Lung (tissue), 11 donors: ENCODE measurements at regions not wholly inside any gene's neighbourhood (a gene's known extent, or its start where the extent isn't known, plus 50 kb on each side); places are given as distances from the start of the nearest gene placed in this dataset.
"Not testable (repeated sequence)": the region's sequence is repeated elsewhere in the genome, so short reads cannot be mapped to it uniquely, and the experiment has no call there.

ENCODE experiments used
- ATAC-seq: fragments of 200-7000 bp; cut with Tn5 transposase; one replicate; pipeline ENCODE4 v1.9.1; 2020; ENCODE audit warnings: moderate number of reproducible peaks; ENCODE audit not compliant: insufficient read depth, low FRiP score
- DNase-seq, 3 donors: peaks; one replicate each; pipeline ENCODE4 v3.0.0-alpha.2; 2013 to 2017
- H3K27ac ChIP-seq, 2 donors: one replicate each; pipeline ENCODE4 v1.5.1; 2013; ENCODE audit warnings: mild to moderate bottlenecking in 2 of 2, moderate library complexity in 2 of 2, control low read depth in 1 of 2, inconsistent platforms in 1 of 2, low read depth in 1 of 2, low read length in 1 of 2
- H3K27me3 ChIP-seq, 3 donors: one replicate each; pipeline ENCODE4 v1.5.1; 2013; ENCODE audit warnings: low read length in 2 of 3; ENCODE audit not compliant: control insufficient read depth in 3 of 3, insufficient read depth in 3 of 3
- H3K36me3 ChIP-seq, 4 donors: one replicate each; pipeline ENCODE4 v1.5.1; 2013; ENCODE audit warnings: low read length in 4 of 4, mild to moderate bottlenecking in 1 of 4, moderate library complexity in 1 of 4; ENCODE audit not compliant: control insufficient read depth in 4 of 4, insufficient read depth in 4 of 4
- H3K4me1 ChIP-seq, 5 donors: one replicate each; pipeline ENCODE4 v1.5.1; 2013; ENCODE audit warnings: low read length in 5 of 5, mild to moderate bottlenecking in 2 of 5, moderate library complexity in 1 of 5; ENCODE audit not compliant: control insufficient read depth in 5 of 5, insufficient read depth in 5 of 5
- H3K4me3 ChIP-seq: one replicate; pipeline ENCODE4 v1.5.1; 2013; ENCODE audit warnings: mild to moderate bottlenecking, control low read depth, moderate library complexity
- H3K9ac ChIP-seq, 2 donors: one replicate each; pipeline ENCODE4 v1.5.1; 2013; ENCODE audit warnings: low read length in 2 of 2, control low read depth in 1 of 2; ENCODE audit not compliant: insufficient read depth in 1 of 2
- H3K9me3 ChIP-seq, 4 donors: one replicate each; pipeline ENCODE4 v1.5.1; 2013; ENCODE audit warnings: low read length in 3 of 4, mild to moderate bottlenecking in 1 of 4, moderate library complexity in 1 of 4; ENCODE audit not compliant: control insufficient read depth in 4 of 4, insufficient read depth in 3 of 4
- WGBS, 2 donors: extraction: QIAGEN DNeasy Blood & Tissue Kit; methylation state at CpG; one replicate each; pipeline ENCODE4 v1.1.7; 2013; 5-methylcytosine and 5-hydroxymethylcytosine counted together
- TF ChIP-seq, protein P1 (sequence below): IDR thresholded peaks from 2 replicates; pipeline ENCODE4 v1.5.1; 2012; ENCODE audit warnings: mild to moderate bottlenecking; ENCODE audit errors: control extremely low read depth, extremely low read depth
- donor health status: control.
- donor health status: control.
- donor health status: Bipolar disorder and iron deficiency.
- donor health status: healthy.
- donor health status: DM: yes; HTN: yes; CAD: no.

DNA sequence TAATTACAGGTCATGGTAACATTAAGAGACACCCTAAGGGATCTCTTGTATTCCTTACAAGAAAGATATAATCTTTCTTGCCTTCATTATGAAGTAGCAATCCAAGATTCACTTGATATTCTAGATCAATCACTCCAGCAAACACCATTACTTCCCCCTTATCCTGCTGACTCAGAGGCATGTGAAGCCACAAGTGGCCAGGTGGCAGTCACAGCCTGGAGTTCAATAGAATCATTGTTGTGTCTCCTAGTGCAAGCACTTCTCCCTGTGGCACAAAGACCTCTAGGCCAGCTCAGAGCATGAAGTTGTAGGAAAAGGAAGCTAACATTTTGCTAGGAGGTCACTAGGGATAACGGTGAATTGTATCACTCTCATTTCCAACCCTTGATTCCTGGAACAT, 864.3 kb upstream of the ATXN8OS start:
- Histone ChIP-seq H3K36me3 (no peaks in the 10 kb centered on the region), H3K4me1 (no peaks in the 10 kb centered on the region), H3K4me3 (no peak overlapping the region), H3K27me3 (no peaks in the 10 kb centered on the region), H3K9me3 (no peaks in the 10 kb centered on the region), H3K9ac (no peak overlapping the region), H3K27ac (no peak overlapping the region)
- WGBS, 2 donors, result 79 to 85% methylated on average over 1 of the region's 1 CpG
- DNase-seq (no peak), ATAC-seq (no peak)
- TF ChIP-seq, protein P1, sequence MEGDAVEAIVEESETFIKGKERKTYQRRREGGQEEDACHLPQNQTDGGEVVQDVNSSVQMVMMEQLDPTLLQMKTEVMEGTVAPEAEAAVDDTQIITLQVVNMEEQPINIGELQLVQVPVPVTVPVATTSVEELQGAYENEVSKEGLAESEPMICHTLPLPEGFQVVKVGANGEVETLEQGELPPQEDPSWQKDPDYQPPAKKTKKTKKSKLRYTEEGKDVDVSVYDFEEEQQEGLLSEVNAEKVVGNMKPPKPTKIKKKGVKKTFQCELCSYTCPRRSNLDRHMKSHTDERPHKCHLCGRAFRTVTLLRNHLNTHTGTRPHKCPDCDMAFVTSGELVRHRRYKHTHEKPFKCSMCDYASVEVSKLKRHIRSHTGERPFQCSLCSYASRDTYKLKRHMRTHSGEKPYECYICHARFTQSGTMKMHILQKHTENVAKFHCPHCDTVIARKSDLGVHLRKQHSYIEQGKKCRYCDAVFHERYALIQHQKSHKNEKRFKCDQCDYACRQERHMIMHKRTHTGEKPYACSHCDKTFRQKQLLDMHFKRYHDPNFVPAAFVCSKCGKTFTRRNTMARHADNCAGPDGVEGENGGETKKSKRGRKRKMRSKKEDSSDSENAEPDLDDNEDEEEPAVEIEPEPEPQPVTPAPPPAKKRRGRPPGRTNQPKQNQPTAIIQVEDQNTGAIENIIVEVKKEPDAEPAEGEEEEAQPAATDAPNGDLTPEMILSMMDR, result no peak

DNA sequence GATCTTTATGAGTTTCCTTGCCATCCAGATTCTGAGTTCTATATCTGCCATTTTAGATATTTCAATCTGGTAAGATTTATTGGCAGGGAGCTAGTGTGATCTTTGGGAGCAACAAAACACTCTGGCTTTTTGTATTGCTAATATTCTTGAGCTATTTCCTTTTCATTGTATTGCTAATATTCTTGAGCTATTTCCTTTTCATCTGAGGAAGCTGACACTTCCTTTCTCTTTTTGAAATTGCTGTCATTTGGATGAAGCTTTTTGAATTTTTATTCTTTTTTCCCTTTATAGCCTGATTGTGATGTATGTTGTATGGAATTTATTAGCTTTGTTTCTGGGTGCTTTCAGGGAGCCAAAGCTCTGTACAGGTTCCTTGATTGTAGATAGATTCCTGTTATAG, 873.5 kb upstream of the ATXN8OS start:
- H3K27ac ChIP-seq, result no peak overlapping the region
- H3K4me3 ChIP-seq, result no peak overlapping the region
- H3K9ac ChIP-seq, result no peak overlapping the region
- DNase-seq (no peak), ATAC-seq (no peak)
- peaks cover 0 to 2% (median 0%) of the 10 kb centered on the region in 4 donors for H3K9me3 ChIP-seq
- no peaks in the 10 kb centered on the region for H3K36me3 ChIP-seq
- TF ChIP-seq, protein P1, result no peak
- no peaks in the 10 kb centered on the region for H3K27me3 ChIP-seq
- no peaks in the 10 kb centered on the region for H3K4me1 ChIP-seq

GRCh38 chr13:69226427-69226826, 881.2 kb upstream of the ATXN8OS start:
- Histone ChIP-seq H3K27ac (no peak overlapping the region), H3K36me3 (no peaks in the 10 kb centered on the region), H3K9me3 (peaks cover 0 to 2% (median 0%) of the 10 kb centered on the region in 4 donors), H3K9ac (no peak overlapping the region), H3K4me3 (no peak overlapping the region), H3K4me1 (no peaks in the 10 kb centered on the region), H3K27me3 (no peaks in the 10 kb centered on the region)
- DNase-seq, result no peak
- 89 to 93% methylated on average over 2 of the region's 2 CpGs for WGBS, 2 donors
- ATAC-seq, result no peak
- TF ChIP-seq, protein P1, result no peak

DNA sequence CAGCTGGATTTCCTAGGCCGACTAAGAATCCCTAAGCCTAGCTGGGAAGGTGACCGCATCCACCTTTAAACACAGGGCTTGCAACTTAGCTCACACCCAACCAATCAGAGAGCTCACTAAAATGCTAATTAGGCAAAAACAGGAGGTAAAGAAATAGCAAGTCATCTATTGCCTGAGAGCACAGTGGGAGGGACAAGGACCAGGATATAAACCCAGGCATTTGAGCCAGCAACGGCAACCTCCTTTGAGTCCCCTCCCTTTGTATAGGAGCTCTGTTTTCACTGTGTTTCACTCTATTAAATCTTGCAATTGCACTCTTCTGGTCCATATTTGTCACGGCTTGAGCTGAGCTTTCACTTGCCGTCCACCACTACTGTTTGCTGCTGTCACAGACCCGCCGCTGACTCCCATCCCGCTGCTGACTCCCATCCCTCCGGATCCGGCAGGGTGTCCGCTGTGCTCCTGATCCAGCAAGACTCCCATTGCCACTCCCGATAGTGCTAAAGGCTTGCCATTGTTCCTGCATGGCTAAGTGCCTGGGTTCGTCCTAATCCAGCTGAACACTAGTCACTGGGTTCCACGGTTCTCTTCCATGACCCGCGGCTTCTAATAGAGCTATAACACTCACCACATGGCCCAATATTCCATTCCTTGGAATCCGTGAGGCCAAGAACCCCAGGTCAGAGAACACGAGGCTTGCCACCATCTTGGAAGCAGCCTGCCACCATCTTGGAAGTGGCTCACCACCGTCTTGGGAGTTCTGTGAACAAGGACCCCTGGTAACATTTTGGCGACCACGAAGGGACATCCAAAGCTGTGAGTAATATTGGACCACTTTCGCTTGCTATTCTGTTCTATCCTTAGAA, 885.8 kb upstream of the ATXN8OS start:
- not testable (repeated sequence) for H3K4me1 ChIP-seq, H3K36me3 ChIP-seq, H3K9ac ChIP-seq, H3K4me3 ChIP-seq, ATAC-seq, H3K9me3 ChIP-seq, H3K27me3 ChIP-seq, H3K27ac ChIP-seq, DNase-seq
- WGBS, 2 donors, result 92 to 94% methylated on average over 22 of the region's 22 CpGs
